ENCODE measurements at regions not wholly inside any gene's neighbourhood (a gene's known extent, or its start where the extent isn't known, plus 50 kb on each side); places are given as distances from the start of the nearest gene placed in this dataset.
A peak's percentile ranks its signal among the peaks of the same experiment; 100 is the strongest.

DNA sequence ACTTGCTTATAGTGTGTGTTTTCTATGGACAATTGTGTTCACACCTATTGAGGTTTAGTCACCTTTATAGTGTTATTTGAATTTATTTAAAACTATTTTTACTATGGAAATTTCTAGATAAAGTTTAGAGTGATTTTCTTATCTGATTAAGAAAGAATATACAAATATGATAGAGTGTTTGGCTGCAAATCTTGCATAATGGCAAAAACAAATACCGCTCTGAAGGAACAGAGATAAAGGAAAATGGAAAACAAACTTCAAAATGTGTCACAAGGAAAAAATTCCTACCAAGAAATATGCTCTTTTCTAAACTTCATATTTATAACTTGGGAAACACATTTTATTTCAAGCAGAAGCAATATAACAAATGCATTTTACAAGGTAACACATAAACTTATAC lies 423.1 kb downstream of the TOX3 start:
- peaks cover 17% of the 10 kb centered on the region for H3K9me3 Mint-ChIP-seq (ENCODE audit: unreplicated experiment)
- no peak for TF ChIP-seq CTCF (IDR thresholded peaks at IDR 0.05; ENCODE audit: unreplicated experiment)
- H3K4me3 Mint-ChIP-seq (ENCODE audit: unreplicated experiment), result no peak overlapping the region
- ChIA-PET CTCF (no interaction called here), POLR2A (no interaction called here)
- peaks cover 67% of the 10 kb centered on the region for H3K27me3 Mint-ChIP-seq (ENCODE audit: insufficient read depth, unreplicated experiment)
- no peak for DNase-seq (ENCODE audit: unreplicated experiment)
- intact Hi-C loops (cut with micrococcal nuclease), result no loop called here
- H3K27ac Mint-ChIP-seq (ENCODE audit: low read depth, unreplicated experiment), result no peak overlapping the region
- no peaks in the 10 kb centered on the region for H3K4me1 Mint-ChIP-seq (ENCODE audit: insufficient read depth, unreplicated experiment)
- BruUV-seq (replicated peaks), result no TSS peak
- no peaks in the 10 kb centered on the region for H3K36me3 Mint-ChIP-seq (ENCODE audit: insufficient read depth, unreplicated experiment)

- H3K36me3 Mint-ChIP-seq (ENCODE audit: insufficient read depth, unreplicated experiment), result no peaks in the 10 kb centered on the region
- H3K4me3 Mint-ChIP-seq (ENCODE audit: unreplicated experiment), result no peak overlapping the region
- no peak overlapping the region for H3K27ac Mint-ChIP-seq (ENCODE audit: low read depth, unreplicated experiment)
- no peaks in the 10 kb centered on the region for H3K4me1 Mint-ChIP-seq (ENCODE audit: insufficient read depth, unreplicated experiment)
- peaks cover 61% of the 10 kb centered on the region for H3K27me3 Mint-ChIP-seq (ENCODE audit: insufficient read depth, unreplicated experiment)
- peaks cover 17% of the 10 kb centered on the region for H3K9me3 Mint-ChIP-seq (ENCODE audit: unreplicated experiment)
- TF ChIP-seq CTCF (IDR thresholded peaks at IDR 0.05; ENCODE audit: unreplicated experiment), result no peak
- DNase-seq (ENCODE audit: unreplicated experiment), result no peak
- ChIA-PET CTCF (interaction anchor here (1.2 kb wide), 1 partner anchor 54 kb away, joined by 4 read pairs; no protein-coding TSS in a partner anchor), POLR2A (no interaction called here)
- BruUV-seq (replicated peaks), result no TSS peak
- intact Hi-C loops (cut with micrococcal nuclease), result no loop called here
Observed at GRCh38 chr16:52123061-52123839, 423.7 kb downstream of the TOX3 start.

- intact Hi-C loops (cut with micrococcal nuclease), result no loop called here
- Mint-ChIP-seq H3K36me3 (ENCODE audit: insufficient read depth, unreplicated experiment) (no peaks in the 10 kb centered on the region), H3K4me1 (ENCODE audit: insufficient read depth, unreplicated experiment) (peaks cover 17% of the 10 kb centered on the region), H3K27me3 (ENCODE audit: insufficient read depth, unreplicated experiment) (peaks cover 23% of the 10 kb centered on the region), H3K9me3 (ENCODE audit: unreplicated experiment) (peaks cover 17% of the 10 kb centered on the region), H3K27ac (ENCODE audit: low read depth, unreplicated experiment) (no peak overlapping the region), H3K4me3 (ENCODE audit: unreplicated experiment) (no peak overlapping the region)
- ChIA-PET CTCF (interaction anchor here (0.7 kb wide), 1 partner anchor 13 kb away, joined by 3 read pairs; no protein-coding TSS in a partner anchor), POLR2A (interaction anchor here (0.7 kb wide), 1 partner anchor 23 kb away, joined by 3 read pairs; no protein-coding TSS in a partner anchor)
- no peak for TF ChIP-seq CTCF (IDR thresholded peaks at IDR 0.05; ENCODE audit: unreplicated experiment)
- no peak for DNase-seq (ENCODE audit: unreplicated experiment)
- BruUV-seq (replicated peaks), result no TSS peak
Observed at GRCh38 chr16:52117171-52117570, 429.8 kb downstream of the TOX3 start.

DNA sequence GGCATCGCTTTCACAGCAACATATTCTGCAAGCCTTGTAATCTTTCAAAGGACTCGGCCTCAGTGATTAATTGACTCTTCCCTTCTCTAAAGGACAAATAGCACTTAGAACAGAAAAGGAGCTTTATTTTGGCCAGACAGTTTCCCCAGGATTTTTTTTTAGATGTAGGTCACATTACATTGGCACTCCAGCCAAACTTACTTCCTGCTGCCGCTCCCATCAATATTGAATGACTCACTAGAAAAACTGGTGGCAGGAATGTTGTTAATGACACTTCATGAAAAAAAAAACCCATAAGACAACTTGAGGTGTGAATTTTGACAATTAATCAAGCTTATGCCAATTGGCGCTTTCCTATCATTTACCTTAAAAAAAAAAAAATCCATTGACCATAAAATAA lies 432.6 kb downstream of the TOX3 start:
- ChIA-PET CTCF (interaction anchor here (0.6 to 1.5 kb wide), 3 partner anchors 42 to 315 kb away, joined by 3 to 4 read pairs (median 4); no protein-coding TSS in a partner anchor), POLR2A (interaction anchor here (0.6 kb wide), 2 partner anchors 20 to 26 kb away, joined by 3 read pairs; no protein-coding TSS in a partner anchor)
- Mint-ChIP-seq H3K4me1 (ENCODE audit: insufficient read depth, unreplicated experiment) (peaks cover 17% of the 10 kb centered on the region), H3K9me3 (ENCODE audit: unreplicated experiment) (peaks cover 5% of the 10 kb centered on the region), H3K36me3 (ENCODE audit: insufficient read depth, unreplicated experiment) (no peaks in the 10 kb centered on the region), H3K4me3 (ENCODE audit: unreplicated experiment) (no peak overlapping the region), H3K27me3 (ENCODE audit: insufficient read depth, unreplicated experiment) (peaks cover 14% of the 10 kb centered on the region), H3K27ac (ENCODE audit: low read depth, unreplicated experiment) (no peak overlapping the region)
- TF ChIP-seq CTCF (IDR thresholded peaks at IDR 0.05; ENCODE audit: unreplicated experiment), result no peak
- DNase-seq (ENCODE audit: unreplicated experiment), result peak; percentile 35
- no TSS peak for BruUV-seq (replicated peaks)
- intact Hi-C loops (cut with micrococcal nuclease), result no loop called here
